ENCODE measurements at regions not wholly inside any gene's neighbourhood (a gene's known extent, or its start where the extent isn't known, plus 50 kb on each side); places are given as distances from the start of the nearest gene placed in this dataset.
A peak's percentile ranks its signal among the peaks of the same experiment; 100 is the strongest.
"Not testable (repeated sequence)": the region's sequence is repeated elsewhere in the genome, so short reads cannot be mapped to it uniquely, and the experiment has no call there.

DNA sequence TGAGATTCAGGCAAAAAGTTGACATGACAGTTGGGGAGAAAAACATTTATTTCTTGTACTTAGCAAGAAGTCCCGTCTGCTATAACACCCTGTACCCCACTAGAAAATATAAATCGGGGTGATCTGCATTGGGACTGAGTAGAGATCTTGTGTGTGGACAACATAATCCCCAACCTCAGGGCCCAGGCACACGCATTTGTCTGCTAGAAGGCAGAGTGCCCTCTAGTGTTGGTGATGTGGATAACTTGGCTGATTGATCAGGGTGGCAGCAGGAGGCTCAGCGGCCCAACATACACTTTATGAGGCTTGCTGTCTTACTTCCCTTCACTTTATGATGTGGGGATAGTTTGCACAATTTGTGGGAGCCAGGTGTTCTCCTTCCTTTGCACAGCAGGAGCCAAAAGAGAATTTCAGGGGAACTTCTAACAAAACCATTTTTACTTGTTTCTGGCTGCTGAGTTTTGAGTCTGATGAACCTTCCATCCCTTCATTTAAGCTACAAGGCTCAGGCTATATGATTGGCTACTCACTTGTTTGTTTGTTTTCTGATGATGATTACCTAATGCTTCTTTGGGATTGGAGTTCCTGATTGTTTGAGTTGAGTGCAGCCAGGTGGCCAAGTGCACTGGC is 263.2 kb downstream of the DMAC1 start:
- DNase-seq, result peak; percentile 2 to 14

DNA sequence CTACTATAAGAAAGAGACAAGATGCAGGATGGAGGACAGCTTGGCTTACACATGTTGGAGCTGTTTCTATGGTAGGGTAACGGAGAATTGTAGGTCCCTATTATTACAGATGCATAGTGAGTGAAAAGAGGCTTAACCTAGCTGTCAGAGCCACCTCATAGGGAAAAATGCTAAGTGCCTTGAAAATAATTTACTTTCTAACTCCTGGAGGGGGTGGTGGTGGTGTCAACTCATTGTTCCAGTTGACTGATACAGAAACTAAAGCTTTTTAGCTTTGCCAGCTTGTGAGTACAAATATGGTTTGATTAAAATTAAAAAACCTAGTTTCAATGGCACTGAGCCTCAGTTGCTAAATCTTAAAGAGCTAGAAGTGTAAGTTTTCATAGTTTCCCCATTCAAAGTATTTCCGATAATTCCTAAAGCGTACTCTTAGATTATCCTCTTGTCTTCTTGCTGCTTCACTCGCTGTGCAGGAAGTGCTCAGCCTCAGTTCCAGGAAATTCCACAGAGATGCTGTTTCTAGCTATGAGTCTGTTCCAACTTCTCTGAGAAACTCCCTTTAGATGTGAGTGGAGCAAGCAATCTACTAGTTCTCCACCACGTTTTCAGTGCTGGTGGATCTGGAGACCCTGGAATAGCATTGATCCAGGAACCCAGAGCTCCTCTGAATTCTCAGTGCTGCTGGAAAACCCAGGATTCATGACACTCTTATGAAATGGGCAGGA is 265.2 kb downstream of the DMAC1 start:
- DNase-seq, result no peak

DNA sequence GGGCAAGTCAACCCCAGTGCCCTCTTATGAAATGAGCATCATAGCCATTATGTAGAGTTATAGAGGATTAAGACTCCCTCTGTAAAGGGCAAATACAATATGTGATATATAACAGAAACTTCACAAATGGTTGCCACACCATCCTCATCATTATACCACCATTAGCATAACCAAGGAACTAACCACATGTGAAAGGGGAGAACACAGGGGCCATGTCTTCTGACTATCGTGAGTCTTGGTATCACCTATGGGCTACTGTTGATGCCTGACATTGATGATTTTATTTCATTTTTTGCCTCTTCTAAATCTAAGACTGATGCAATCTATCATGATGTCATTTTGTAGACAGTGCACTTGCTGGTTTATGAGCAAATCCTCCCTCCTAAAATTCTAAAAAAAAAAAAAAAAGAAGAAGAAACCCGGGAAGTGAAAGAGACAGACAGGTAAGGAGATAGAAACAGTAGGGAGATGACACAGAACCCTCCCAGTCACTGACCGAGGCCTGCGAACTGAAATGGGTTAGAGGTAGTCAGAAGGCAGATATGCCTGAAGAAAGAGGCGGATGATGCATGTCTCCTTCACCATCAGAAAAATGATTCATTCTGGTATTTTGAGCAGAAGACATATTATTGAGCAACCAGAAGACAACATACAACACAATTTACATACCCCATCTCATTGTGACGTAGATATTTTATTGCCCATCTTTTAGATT is 266.0 kb downstream of the DMAC1 start:
- no peak for DNase-seq

DNA sequence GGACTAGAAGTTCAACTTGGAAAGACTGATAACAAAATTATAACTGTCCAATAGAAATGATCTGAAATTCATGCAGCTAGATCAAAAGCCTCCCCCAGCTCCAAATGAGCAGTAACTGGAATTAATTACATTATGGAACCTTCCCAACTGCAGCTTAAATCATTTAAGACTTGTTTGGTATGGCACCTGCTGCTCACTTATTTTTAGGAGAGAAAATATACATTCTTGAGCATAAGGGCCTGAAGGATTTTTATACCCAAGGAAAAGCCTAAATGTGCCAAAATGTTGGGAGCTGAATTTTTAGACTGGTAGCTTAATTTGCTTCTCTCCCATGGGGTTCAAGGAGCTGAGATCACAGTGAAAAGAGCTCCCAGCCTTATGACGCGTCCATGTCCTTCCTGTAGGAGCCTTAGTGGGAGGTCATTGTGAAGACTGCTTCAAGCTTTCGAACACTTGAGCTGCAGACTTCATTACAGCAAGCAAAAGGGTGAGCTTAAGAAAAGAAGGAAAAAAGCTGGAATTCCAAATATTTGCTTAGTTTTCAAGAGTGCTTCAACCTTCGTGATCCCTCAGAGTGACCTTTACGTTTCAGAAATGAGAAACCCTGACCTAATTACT is 276.0 kb downstream of the DMAC1 start:
- DNase-seq, result no peak

DNA sequence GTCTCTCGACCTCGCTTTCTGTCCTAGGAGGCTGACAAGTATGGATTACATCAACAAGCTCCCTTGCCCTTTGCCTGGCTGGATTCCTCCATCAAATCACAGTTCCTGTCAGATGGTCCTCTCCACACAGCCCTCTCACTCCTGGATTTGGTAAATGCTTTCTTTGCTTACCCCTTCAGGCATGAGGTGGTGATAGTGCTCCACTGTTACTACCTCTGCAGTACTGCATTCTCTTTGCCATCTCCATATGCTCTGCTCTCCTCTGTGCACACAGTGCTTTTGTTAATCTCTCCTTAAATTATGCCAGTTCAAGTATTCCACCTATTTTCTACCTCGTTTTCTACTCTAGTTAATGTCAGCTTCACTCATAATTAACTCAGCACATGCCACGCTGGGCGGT is 279.2 kb downstream of the DMAC1 start:
- DNase-seq, result no peak

DNA sequence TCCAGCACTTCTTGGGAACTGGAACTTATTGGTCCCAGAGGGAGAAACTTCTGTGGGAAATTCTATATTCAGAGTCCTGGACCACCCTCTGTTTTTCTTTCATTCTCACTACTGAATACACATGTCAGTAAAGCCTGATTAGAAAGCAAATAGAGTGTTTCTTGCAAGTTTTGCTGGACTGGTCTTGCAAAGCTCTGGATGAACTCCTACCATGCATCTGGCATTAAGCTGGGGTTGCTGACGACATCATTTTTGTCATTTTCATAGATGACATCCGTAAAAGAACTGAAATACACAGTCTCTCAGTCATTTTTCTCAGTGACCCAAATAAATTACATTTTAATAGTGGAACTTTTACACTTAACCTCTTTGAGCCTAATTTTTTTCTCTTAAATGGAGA is 283.2 kb downstream of the DMAC1 start:
- no peak for DNase-seq

DNA sequence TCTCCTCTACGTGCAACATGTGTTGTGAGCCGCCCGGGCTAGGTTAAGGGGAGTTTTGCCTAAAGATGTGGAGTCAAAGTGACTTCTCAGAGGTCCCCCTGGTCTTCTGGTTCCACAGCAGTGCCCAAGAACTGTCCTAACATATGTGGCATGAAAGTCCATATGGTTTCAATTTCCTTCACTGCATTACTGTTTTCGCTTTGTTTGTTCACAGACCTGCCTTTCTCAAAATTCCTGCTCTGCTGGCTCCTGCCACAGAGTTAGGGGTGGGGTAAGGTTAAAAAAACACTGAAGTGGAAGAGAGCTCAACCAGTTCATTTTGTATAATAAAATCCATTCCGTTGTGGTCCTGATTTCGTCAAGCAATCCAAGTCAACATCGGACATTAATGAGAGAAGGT is 289.4 kb downstream of the DMAC1 start:
- DNase-seq, result no peak

DNA sequence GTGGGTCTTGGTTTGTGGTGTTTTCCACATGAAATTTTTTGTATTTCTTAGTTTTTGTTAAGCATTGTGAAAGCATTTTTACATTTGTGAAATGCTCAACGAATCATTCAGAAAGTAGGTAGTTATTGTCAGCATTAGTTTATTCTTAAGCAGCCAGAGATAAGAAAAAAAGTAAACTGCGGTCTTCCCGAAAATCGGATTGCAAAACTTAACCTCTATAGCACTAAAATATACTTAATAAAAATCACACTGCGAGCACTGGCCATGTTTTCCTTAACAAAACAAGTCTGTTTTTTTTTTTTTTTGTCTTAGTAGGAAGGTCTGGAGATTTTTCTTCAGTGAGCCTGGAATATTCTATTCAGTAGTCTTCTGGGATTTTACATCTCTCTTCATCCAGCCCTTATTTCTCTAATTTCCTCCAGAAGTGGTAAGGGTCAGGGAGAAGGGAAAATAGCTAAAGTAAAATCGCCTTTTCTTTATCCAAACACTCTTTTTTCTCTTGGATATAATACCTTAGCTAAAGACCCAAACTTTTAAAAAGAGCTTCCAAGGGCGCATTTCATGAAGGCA is 289.9 kb downstream of the DMAC1 start:
- no peak for DNase-seq

DNA sequence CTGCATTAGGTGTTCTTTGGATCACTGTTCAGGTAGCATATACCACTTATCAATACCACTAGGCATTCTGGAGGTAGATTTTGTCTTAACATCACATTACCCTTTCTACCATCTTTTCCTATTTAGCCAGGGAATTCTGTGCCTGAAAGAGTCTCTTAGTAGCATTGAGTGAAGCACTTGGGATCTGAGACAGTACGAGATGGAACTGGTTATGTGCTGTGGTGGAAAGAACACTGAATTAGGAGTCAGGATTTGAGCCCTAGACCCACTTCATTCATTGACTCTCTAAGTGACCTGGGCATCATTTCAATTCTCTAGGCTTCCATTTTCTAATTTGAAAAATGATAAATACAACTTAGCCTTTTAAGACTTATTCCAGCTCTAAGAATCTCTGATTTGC is 291.1 kb downstream of the DMAC1 start:
- no peak for DNase-seq

DNA sequence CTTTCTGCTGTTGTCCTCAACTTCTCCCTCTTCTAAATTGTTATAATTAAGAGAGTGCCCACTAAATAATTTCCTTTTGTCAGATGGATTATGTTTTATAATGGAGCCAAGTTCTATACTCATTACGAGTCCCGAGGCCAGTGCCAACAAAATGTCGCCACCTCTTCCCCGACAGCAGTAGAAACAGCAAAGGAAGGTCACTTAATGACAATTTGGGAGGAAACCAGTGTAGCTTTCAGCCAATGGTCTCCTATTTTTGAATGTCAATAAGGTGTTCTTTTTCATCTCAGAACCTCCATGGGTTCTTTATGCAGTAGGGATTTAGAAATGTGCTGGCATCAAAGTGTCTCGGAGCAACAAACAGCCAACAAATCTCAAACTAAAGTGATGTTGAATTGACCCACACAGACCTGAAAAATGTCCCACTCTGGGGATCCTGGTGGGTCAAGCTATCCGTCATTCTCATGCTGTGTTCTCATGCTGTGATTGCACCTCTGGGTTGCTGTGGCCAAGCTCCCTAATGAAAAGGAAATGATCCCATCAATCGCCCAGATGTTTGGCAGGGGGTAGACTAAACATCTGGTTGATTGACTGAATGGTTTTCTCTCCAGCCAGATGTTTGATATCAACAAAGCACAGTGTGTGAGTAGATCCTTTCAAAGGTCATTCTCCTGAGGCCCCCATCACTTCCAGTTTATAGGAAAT is 291.9 kb downstream of the DMAC1 start:
- no peak for DNase-seq

DNA sequence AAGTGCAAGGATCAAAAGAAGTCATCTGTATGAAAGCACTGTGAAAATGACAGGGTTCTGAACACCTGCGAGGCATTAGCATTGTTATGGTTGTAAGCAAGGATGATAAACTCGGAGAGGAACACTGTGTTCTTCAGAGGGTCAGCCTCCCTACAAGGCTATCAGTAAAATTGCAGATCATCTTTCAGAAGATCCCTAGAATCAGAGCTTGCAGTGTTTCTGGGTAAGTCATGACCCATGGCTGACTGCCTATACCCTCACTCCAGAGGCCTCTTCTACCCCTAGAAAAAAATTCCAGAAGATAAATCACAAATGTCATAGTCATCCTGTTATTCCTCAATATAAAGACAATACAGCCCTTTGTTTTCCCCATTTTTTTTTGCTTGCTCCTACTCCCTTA is 292.6 kb downstream of the DMAC1 start:
- DNase-seq, result no peak

DNA sequence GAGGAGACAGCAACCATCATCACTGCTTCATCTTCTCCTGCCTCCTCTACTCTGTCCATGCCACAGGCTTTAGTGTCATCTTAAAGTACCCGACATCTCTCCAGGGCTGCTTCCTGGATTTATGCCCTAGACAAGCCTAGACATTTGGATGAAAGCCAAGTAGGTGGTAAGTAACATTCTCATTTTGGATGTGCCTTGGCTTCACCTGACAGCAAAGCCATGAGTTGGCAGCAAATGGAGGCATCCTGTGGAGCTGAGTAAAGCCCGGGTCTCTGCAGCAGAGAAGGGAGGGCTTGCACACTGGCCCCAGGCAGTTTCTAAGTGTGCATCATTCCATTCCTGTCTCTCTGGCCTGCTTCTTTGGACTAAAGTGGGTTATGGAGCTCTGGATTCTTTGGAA is 299.1 kb downstream of the DMAC1 start:
- DNase-seq, result no peak

DNA sequence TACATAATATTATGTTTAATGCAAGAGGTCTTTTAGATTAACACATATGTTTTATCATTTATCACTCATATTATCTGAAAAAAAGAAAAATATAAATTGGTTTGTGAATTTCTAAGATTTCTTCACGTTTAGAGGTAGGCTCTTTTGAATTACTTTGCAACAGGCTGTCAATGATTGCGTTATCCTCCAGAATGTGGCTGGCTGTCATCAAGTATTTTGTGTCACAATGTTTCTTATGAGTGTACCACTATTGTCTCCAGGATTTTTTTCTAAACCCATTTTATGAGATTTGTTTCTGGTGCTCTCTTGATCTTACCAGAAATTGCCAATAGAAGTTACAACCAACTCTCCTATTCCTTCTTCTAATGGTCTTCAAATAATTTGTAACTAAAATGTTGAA is 307.9 kb downstream of the DMAC1 start:
- DNase-seq, result no peak

DNA sequence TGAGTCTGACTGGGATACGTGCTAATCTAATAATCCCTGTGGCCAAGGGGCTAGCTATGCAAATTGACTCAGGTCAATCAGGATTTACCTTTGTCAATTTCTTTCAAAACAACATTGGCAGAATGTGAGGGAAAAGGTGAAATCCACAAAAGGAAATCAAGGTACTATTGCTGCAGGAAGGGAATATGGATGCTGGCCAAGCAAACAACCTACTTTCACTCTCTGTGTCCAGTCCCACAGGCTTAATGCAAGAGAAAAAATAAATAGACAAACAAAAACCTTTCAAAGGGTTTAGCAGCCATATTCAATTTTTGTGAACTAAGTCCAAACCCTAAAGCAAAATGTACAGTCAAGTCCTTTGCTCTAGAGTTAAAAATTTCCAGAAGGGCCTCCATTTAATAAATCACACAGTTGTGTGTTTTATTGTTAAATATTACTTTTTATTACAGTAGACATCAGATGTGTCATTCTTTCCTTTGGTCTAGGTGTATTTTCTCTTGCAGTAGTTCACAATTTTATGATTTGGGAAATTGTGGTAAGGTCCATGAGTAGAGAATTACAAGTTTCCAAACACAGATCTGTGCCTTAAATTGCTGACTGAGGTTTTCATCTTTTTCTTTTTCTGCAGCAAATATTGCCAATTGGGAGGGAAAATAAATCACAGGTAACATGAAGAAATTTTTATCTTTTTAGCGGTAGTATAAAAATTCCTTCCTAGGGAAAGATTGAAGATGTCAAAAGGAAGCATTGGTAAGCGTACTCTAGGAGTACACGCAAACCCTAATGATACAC is 309.1 kb downstream of the DMAC1 start:
- no peak for DNase-seq

DNA sequence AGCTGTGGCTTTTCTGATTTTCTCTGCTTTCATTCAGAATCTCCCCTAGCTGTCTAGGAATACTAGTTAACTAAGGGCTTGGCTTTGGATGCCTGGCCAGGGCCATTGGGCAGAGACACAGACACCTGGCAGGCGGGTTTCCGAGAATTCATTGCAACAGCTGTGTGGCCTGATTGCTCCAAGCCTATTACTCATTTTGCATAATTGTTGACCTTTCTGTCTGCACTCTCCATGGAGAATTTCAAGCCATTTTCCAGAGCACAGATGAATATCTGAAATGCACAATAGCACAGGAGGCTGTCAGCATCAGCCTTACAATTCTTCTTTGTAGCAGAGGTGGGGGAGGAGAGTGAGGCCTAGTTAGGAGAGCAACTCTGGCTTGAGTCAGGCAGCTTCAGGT is 310.5 kb downstream of the DMAC1 start:
- DNase-seq, result no peak

DNA sequence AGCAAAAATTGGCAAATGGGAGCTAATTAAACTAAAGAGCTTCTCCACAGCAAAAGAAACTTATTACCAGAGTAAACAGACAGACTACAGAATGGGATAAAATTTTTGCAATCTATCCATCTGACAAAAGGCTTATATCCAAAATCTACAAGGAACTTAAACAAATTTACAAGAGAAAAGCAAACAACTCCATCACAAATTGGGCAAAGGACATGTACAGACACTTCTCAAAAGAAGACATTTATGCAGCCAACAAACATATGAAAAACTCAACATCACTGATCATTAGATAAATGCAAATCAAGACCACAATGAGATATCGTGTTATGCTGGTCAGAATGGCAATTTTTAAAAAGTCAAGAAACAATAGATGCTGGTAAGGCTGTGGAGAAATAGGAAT is 315.6 kb downstream of the DMAC1 start:
- not testable (repeated sequence) for DNase-seq

DNA sequence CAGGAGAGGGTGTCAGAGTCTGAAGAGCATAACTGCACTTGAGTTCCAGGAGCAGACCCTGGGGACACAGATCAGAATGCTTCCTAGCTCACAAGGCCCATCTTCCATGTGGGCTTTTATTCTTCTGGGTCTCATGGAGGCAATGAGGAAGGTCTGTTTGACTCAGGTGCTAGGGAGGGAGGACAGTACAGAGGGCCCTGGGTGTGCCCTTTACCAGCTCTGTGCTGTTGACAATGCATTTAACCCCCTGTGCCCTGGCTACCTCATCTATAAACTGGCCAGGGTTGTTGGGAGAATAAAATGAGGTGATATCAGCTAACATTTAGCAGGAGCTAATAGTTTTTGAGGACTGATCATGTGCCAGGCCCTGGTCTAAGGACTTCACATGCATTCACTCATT is 318.0 kb downstream of the DMAC1 start:
- no peak for DNase-seq

DNA sequence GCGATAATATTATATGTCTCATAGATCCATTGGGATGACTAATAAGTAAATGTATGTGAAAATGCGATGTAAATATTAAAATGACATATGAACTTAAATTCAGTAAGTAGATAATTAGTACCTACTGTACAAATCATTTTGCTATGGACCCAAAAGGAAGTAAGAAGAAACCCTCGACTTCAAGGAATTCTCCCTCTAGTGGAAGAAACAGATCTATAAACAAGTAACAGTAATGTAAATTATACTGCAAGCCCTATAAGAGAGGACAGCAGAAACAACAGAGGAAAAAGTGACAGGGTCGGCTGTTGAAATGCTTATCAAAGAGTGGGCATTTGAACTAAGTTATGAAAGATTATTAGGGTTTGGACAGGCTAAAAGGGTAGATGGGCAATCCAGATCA is 320.3 kb downstream of the DMAC1 start:
- DNase-seq, result no peak

DNA sequence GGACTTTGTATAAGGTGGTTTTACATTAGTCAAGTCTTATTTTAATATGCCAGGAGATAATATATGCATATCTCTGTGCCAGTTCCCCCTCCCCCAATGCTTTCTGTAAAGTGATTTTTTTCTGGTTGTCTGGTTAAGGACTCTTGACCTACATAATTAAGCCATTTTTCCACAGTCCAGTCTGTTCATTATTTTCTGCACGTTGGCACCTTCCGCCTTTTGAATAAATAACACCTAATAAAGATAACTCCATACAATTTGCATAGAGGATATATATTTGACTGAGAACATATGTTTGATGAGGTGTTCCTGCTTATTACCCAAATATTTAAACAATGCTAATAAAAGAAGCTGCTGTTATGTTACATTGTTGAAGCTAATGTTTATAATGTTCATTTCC is 320.9 kb downstream of the DMAC1 start:
- no peak for DNase-seq

DNA sequence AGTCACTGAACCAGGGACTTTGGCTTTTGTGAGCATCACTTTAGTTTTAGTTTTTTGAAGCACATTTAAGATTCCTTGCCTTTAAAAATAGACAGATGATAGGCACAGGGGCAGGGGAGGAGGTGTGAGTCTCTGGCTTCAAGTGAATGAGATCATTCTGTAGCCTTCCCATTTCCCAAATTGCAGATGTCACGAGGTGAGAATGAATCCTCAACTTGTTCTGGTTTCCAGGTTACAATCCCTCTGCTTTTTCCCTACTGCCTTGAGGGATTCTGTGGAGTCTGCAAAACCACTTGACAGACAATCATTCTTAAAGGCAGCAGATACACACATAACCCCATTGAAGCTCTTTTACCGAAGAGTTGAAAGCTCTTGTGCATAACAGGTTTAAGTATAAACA is 332.4 kb downstream of the DMAC1 start:
- DNase-seq, result no peak

DNA sequence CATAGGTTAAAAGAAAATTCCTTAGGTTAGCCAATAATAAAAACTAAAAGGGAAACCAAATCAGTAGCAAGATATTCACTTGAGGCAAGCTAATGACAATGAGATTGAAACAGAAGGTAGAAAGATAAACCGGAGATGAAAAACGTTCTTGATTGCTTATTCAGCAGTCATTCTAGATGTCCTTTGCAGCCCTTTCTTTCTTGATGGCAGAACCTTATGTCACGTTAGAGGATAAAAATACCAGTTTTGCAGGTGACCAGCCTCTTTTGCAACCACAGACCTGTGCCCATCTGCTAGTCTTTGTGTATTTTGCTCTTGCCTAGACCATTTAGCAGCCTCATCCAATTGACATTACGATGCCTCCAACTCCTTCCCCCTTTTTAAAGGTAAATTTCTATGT is 337.8 kb downstream of the DMAC1 start:
- no peak for DNase-seq

Data from CD4-positive, alpha-beta T cell treated with Interleukin-1 beta for 1 hour (primary cell).